GM04503 (cell line): ENCODE measurements at regions not wholly inside any gene's neighbourhood (a gene's known extent, or its start where the extent isn't known, plus 50 kb on each side); places are given as distances from the start of the nearest gene placed in this dataset.
A peak's percentile ranks its signal among the peaks of the same experiment; 100 is the strongest.

Source experiments
- DNase-seq: peaks from one replicate; pipeline ENCODE4 v3.0.0-alpha.2; 2012; ENCODE audit warnings: low read depth

GRCh38 chr15:93719921-93720351, 511.4 kb upstream of the MCTP2 start:
- DNase-seq: peak; percentile 1

- no peak for DNase-seq
Measured at GRCh38 chr15:93716615-93717231, 514.6 kb upstream of the MCTP2 start.

- no peak for DNase-seq
Measured at GRCh38 chr15:93709708-93710107, 521.7 kb upstream of the MCTP2 start.

- DNase-seq: no peak
Measured at GRCh38 chr15:93708724-93709445, 522.5 kb upstream of the MCTP2 start.

GRCh38 chr15:93707751-93708150, 523.6 kb upstream of the MCTP2 start:
- DNase-seq: no peak

GRCh38 chr15:93706495-93707292, 524.7 kb upstream of the MCTP2 start:
- peak; percentile 3 for DNase-seq

- DNase-seq: no peak
Measured at GRCh38 chr15:93705753-93706455, 525.5 kb upstream of the MCTP2 start.

- DNase-seq: no peak
Measured at GRCh38 chr15:93703092-93703739, 528.1 kb upstream of the MCTP2 start.

- DNase-seq: no peak
Measured at GRCh38 chr15:93700051-93700450, 531.3 kb upstream of the MCTP2 start.

- no peak for DNase-seq
Measured at GRCh38 chr15:93694033-93694432, 537.3 kb upstream of the MCTP2 start.

GRCh38 chr15:93683651-93684050, 547.7 kb upstream of the MCTP2 start:
- DNase-seq: no peak

- no peak for DNase-seq
Measured at GRCh38 chr15:93671387-93671943, 559.9 kb upstream of the MCTP2 start.

GRCh38 chr15:93670931-93671330, 560.4 kb upstream of the MCTP2 start:
- DNase-seq: no peak

GRCh38 chr15:93664213-93664956, 567.0 kb upstream of the MCTP2 start:
- DNase-seq: no peak

- DNase-seq: no peak
Measured at GRCh38 chr15:93662162-93662885, 569.0 kb upstream of the MCTP2 start.

GRCh38 chr15:93658026-93658816, 569.2 kb upstream of the RGMA start:
- no peak for DNase-seq

- no peak for DNase-seq
Measured at GRCh38 chr15:93656041-93656440, 567.0 kb upstream of the RGMA start.

GRCh38 chr15:93649691-93650235, 560.8 kb upstream of the RGMA start:
- DNase-seq: no peak

GRCh38 chr15:93646193-93646592, 557.2 kb upstream of the RGMA start:
- no peak for DNase-seq
